ENCODE measurements at regions not wholly inside any gene's neighbourhood (a gene's known extent, or its start where the extent isn't known, plus 50 kb on each side); places are given as distances from the start of the nearest gene placed in this dataset.

- H3K27me3 ChIP-seq (replicated peaks; ENCODE audit: control insufficient read depth, insufficient read depth, low read length) = no peaks in the 10 kb centered on the region
- H3K36me3 ChIP-seq (ENCODE audit: control insufficient read depth, insufficient read depth, low read length) = no peaks in the 10 kb centered on the region
- DNase-seq (ENCODE audit: extremely low read depth, insufficient read length) = peak; percentile 68
- no peak overlapping the region for H3K4me3 ChIP-seq (replicated peaks; ENCODE audit: low read depth, low read length)
- no peak for TF ChIP-seq CTCF (IDR thresholded peaks at IDR 0.05; ENCODE audit: insufficient read depth, low read length, poor library complexity, severe bottlenecking)
Observed at GRCh38 chr2:207423886-207424285, 105.9 kb upstream of the CREB1 start.

GRCh38 chr2:207427986-207428385 lies 101.8 kb upstream of the CREB1 start:
- no peaks in the 10 kb centered on the region for H3K36me3 ChIP-seq (ENCODE audit: control insufficient read depth, insufficient read depth, low read length)
- H3K4me3 ChIP-seq (replicated peaks; ENCODE audit: low read depth, low read length) = no peak overlapping the region
- no peaks in the 10 kb centered on the region for H3K27me3 ChIP-seq (replicated peaks; ENCODE audit: control insufficient read depth, insufficient read depth, low read length)
- no peak for DNase-seq (ENCODE audit: extremely low read depth, insufficient read length)
- no peak for TF ChIP-seq CTCF (IDR thresholded peaks at IDR 0.05; ENCODE audit: insufficient read depth, low read length, poor library complexity, severe bottlenecking)

- no peaks in the 10 kb centered on the region for H3K27me3 ChIP-seq (replicated peaks; ENCODE audit: control insufficient read depth, insufficient read depth, low read length)
- no peak for TF ChIP-seq CTCF (IDR thresholded peaks at IDR 0.05; ENCODE audit: insufficient read depth, low read length, poor library complexity, severe bottlenecking)
Observed at GRCh38 chr2:207428573-207428972, 101.2 kb upstream of the CREB1 start.

GRCh38 chr2:207432453-207432852 lies 97.3 kb upstream of the CREB1 start:
- no peaks in the 10 kb centered on the region for H3K36me3 ChIP-seq (ENCODE audit: control insufficient read depth, insufficient read depth, low read length)
- no peak for DNase-seq (ENCODE audit: extremely low read depth, insufficient read length)
- no peaks in the 10 kb centered on the region for H3K27me3 ChIP-seq (replicated peaks; ENCODE audit: control insufficient read depth, insufficient read depth, low read length)

More at GRCh38 chr2:207428573-207428972, 101.2 kb upstream of the CREB1 start:
- no peak for DNase-seq (ENCODE audit: extremely low read depth, insufficient read length)
- Histone ChIP-seq H3K4me3 (replicated peaks; ENCODE audit: low read depth, low read length) (no peak overlapping the region), H3K36me3 (ENCODE audit: control insufficient read depth, insufficient read depth, low read length) (no peaks in the 10 kb centered on the region)

GRCh38 chr2:207434306-207434705 lies 95.5 kb upstream of the CREB1 start:
- no peaks in the 10 kb centered on the region for H3K27me3 ChIP-seq (replicated peaks; ENCODE audit: control insufficient read depth, insufficient read depth, low read length)
- H3K36me3 ChIP-seq (ENCODE audit: control insufficient read depth, insufficient read depth, low read length) = no peaks in the 10 kb centered on the region
- no peak for TF ChIP-seq CTCF (IDR thresholded peaks at IDR 0.05; ENCODE audit: insufficient read depth, low read length, poor library complexity, severe bottlenecking)
- H3K4me3 ChIP-seq (replicated peaks; ENCODE audit: low read depth, low read length) = no peak overlapping the region
- DNase-seq (ENCODE audit: extremely low read depth, insufficient read length) = no peak

More at GRCh38 chr2:207432453-207432852, 97.3 kb upstream of the CREB1 start:
- H3K4me3 ChIP-seq (replicated peaks; ENCODE audit: low read depth, low read length) = no peak overlapping the region
- no peak for TF ChIP-seq CTCF (IDR thresholded peaks at IDR 0.05; ENCODE audit: insufficient read depth, low read length, poor library complexity, severe bottlenecking)

- H3K4me3 ChIP-seq (replicated peaks; ENCODE audit: low read depth, low read length) = no peak overlapping the region
- no peaks in the 10 kb centered on the region for H3K36me3 ChIP-seq (ENCODE audit: control insufficient read depth, insufficient read depth, low read length)
- no peak for DNase-seq (ENCODE audit: extremely low read depth, insufficient read length)
- no peaks in the 10 kb centered on the region for H3K27me3 ChIP-seq (replicated peaks; ENCODE audit: control insufficient read depth, insufficient read depth, low read length)
- no peak for TF ChIP-seq CTCF (IDR thresholded peaks at IDR 0.05; ENCODE audit: insufficient read depth, low read length, poor library complexity, severe bottlenecking)
Observed at GRCh38 chr2:207434899-207435465, 94.8 kb upstream of the CREB1 start.
